Neural progenitor cell (in vitro differentiated cells): ENCODE measurements at regions not wholly inside any gene's neighbourhood (a gene's known extent, or its start where the extent isn't known, plus 50 kb on each side); places are given as distances from the start of the nearest gene placed in this dataset.

Source experiments
- DNase-seq: peaks from one replicate; pipeline ENCODE4 v3.0.0-alpha.2; 2016; ENCODE audit warnings: low spot score
- H2AFZ ChIP-seq: fragments of 200-600 bp; sonication (generic); replicated peaks from 2 replicates; pipeline ENCODE4 v1.6.1; 2016; ENCODE audit warnings: antibody characterized with exemption
- H3F3A ChIP-seq: fragments of 200-600 bp; sonication (generic); 2 replicates; pipeline ENCODE4 v1.6.1; 2016; ENCODE audit warnings: antibody characterized with exemption, low read depth
- H3K27ac ChIP-seq: fragments of 200-600 bp; sonication (generic); 2 replicates; pipeline ENCODE4 v1.5.1; 2016; ENCODE audit warnings: mild to moderate bottlenecking
- H3K27me3 ChIP-seq: fragments of 200-600 bp; sonication (generic); 2 replicates; pipeline ENCODE4 v1.6.1; 2016; ENCODE audit warnings: mild to moderate bottlenecking, moderate library complexity
- H3K36me3 ChIP-seq: fragments of 200-600 bp; sonication (generic); 2 replicates; pipeline ENCODE4 v1.5.1; 2016
- H3K4me1 ChIP-seq: fragments of 200-600 bp; sonication (generic); 2 replicates; pipeline ENCODE4 v1.6.1; 2016; ENCODE audit warnings: mixed run types
- H3K4me2 ChIP-seq: fragments of 200-600 bp; sonication (generic); 2 replicates; pipeline ENCODE4 v1.6.1; 2016
- H3K4me3 ChIP-seq: fragments of 200-600 bp; sonication (generic); 2 replicates; pipeline ENCODE4 v1.5.1; 2016
- H3K79me2 ChIP-seq: fragments of 200-600 bp; sonication (generic); 2 replicates; pipeline ENCODE4 v1.6.1; 2016; ENCODE audit warnings: low read depth
- H3K9ac ChIP-seq: fragments of 200-600 bp; sonication (generic); 2 replicates; pipeline ENCODE4 v1.6.1; 2016
- H3K9me3 ChIP-seq: fragments of 200-600 bp; sonication (generic); 2 replicates; pipeline ENCODE4 v1.5.1; 2016; ENCODE audit warnings: low read depth
- H4K20me1 ChIP-seq: fragments of 200-600 bp; sonication (generic); 2 replicates; pipeline ENCODE4 v1.6.1; 2016; ENCODE audit warnings: low read depth
- H3K27ac Mint-ChIP-seq: 3 replicates; pipeline ENCODE4 v1.8.0; 2021; ENCODE audit warnings: mixed read lengths
- H3K27me3 Mint-ChIP-seq: 2 replicates; pipeline ENCODE4 v1.8.0; 2022; ENCODE audit warnings: low read depth, mild to moderate bottlenecking, inconsistent platforms, moderate library complexity, mixed read lengths; ENCODE audit not compliant: insufficient read depth
- H3K36me3 Mint-ChIP-seq: 3 replicates; pipeline ENCODE4 v1.8.0; 2021; ENCODE audit warnings: mixed read lengths
- H3K4me1 Mint-ChIP-seq: 3 replicates; pipeline ENCODE4 v1.8.0; 2021; ENCODE audit warnings: mixed read lengths
- H3K4me3 Mint-ChIP-seq: 3 replicates; pipeline ENCODE4 v1.8.0; 2021; ENCODE audit warnings: mild to moderate bottlenecking, moderate library complexity, mixed read lengths
- H3K9me3 Mint-ChIP-seq: 3 replicates; pipeline ENCODE4 v1.8.0; 2020; ENCODE audit warnings: mixed read lengths
- EZH2 ChIP-seq: fragments of 200-600 bp; sonication (generic); IDR thresholded peaks from 2 replicates; pipeline ENCODE4 v1.6.1; 2017; ENCODE audit warnings: antibody characterized with exemption, mild to moderate bottlenecking, moderate library complexity
- EZH2phosphoT487 ChIP-seq: fragments of 200-600 bp; sonication (generic); IDR thresholded peaks from 2 replicates; pipeline ENCODE4 v1.6.1; 2017; ENCODE audit warnings: antibody characterized with exemption
- TF ChIP-seq, protein P1 (sequence below): fragments of 200-600 bp; sonication (generic); IDR thresholded peaks from 2 replicates; pipeline ENCODE4 v1.5.1; 2017; ENCODE audit warnings: antibody characterized with exemption, mild to moderate bottlenecking

- H3K27ac Mint-ChIP-seq = no peak overlapping the region
- TF ChIP-seq, protein P1, sequence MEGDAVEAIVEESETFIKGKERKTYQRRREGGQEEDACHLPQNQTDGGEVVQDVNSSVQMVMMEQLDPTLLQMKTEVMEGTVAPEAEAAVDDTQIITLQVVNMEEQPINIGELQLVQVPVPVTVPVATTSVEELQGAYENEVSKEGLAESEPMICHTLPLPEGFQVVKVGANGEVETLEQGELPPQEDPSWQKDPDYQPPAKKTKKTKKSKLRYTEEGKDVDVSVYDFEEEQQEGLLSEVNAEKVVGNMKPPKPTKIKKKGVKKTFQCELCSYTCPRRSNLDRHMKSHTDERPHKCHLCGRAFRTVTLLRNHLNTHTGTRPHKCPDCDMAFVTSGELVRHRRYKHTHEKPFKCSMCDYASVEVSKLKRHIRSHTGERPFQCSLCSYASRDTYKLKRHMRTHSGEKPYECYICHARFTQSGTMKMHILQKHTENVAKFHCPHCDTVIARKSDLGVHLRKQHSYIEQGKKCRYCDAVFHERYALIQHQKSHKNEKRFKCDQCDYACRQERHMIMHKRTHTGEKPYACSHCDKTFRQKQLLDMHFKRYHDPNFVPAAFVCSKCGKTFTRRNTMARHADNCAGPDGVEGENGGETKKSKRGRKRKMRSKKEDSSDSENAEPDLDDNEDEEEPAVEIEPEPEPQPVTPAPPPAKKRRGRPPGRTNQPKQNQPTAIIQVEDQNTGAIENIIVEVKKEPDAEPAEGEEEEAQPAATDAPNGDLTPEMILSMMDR = no peak
- TF ChIP-seq EZH2 = no peak
- H3K27ac ChIP-seq = no peak overlapping the region
Measured at GRCh38 chr6:160926281-160927276, 65.0 kb upstream of the MAP3K4 start.

DNA sequence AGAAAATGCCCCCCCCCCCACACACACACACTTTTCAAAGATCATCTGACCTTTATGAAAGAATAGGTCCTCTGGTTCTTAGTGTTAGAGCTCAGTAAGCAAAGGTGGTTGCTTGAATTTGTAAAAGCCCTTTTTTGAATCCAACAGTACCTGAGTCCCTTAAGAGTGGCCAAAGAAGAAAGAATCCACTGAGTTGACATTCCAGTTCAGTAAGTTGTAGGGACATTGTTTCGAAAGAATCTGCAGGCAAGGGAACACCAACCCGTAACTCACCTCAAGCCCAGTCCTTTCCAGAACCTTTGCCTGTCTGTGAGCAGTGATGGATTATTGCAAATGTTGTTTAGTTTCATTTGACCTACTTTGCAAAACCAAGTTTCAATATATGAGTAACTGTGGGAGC lies 64.2 kb upstream of the MAP3K4 start:
- H3K27me3 ChIP-seq = peaks cover 15% of the 10 kb centered on the region
- no peak overlapping the region for H2AFZ ChIP-seq
- H3K9me3 ChIP-seq = no peaks in the 10 kb centered on the region
- H3K4me1 ChIP-seq = peaks cover 3% of the 10 kb centered on the region
- H3K27ac Mint-ChIP-seq = no peak overlapping the region
- no peaks in the 10 kb centered on the region for H4K20me1 ChIP-seq
- no peaks in the 10 kb centered on the region for H3K79me2 ChIP-seq
- no peak overlapping the region for H3K4me2 ChIP-seq
- no peak for TF ChIP-seq EZH2phosphoT487
- TF ChIP-seq, protein P1 = no peak
- no peak for TF ChIP-seq EZH2
- no peaks in the 10 kb centered on the region for H3K36me3 ChIP-seq
- no peak overlapping the region for H3K4me3 Mint-ChIP-seq
- no peak overlapping the region for H3K27ac ChIP-seq
- peaks cover 2% of the 10 kb centered on the region for H3K27me3 Mint-ChIP-seq
- H3K4me1 Mint-ChIP-seq = peaks cover 2% of the 10 kb centered on the region
- H3K36me3 Mint-ChIP-seq = no peaks in the 10 kb centered on the region
- no peak overlapping the region for H3K4me3 ChIP-seq
- DNase-seq = no peak
- no peak overlapping the region for H3K9ac ChIP-seq
- no peaks in the 10 kb centered on the region for H3F3A ChIP-seq
- H3K9me3 Mint-ChIP-seq = no peaks in the 10 kb centered on the region

More at GRCh38 chr6:160926281-160927276, 65.0 kb upstream of the MAP3K4 start:
- peaks cover 3% of the 10 kb centered on the region for H3K27me3 Mint-ChIP-seq
- peaks cover 6% of the 10 kb centered on the region for H3K27me3 ChIP-seq
- H3K36me3 Mint-ChIP-seq = no peaks in the 10 kb centered on the region
- H3K4me3 ChIP-seq = no peak overlapping the region
- H3K36me3 ChIP-seq = no peaks in the 10 kb centered on the region
- no peaks in the 10 kb centered on the region for H3K79me2 ChIP-seq
- H3K9ac ChIP-seq = no peak overlapping the region
- DNase-seq = no peak
- H3K4me2 ChIP-seq = no peak overlapping the region
- H3K4me1 Mint-ChIP-seq = peaks cover under 1% of the 10 kb centered on the region
- no peak overlapping the region for H2AFZ ChIP-seq
- no peaks in the 10 kb centered on the region for H4K20me1 ChIP-seq
- H3F3A ChIP-seq = no peaks in the 10 kb centered on the region
- peaks cover 1% of the 10 kb centered on the region for H3K9me3 Mint-ChIP-seq
- no peaks in the 10 kb centered on the region for H3K9me3 ChIP-seq
- no peak overlapping the region for H3K4me3 Mint-ChIP-seq
- peaks cover 2% of the 10 kb centered on the region for H3K4me1 ChIP-seq

- no peak overlapping the region for H3K4me2 ChIP-seq
- no peaks in the 10 kb centered on the region for H3K9me3 ChIP-seq
- peaks cover 3% of the 10 kb centered on the region for H3K27me3 Mint-ChIP-seq
- H3F3A ChIP-seq = no peaks in the 10 kb centered on the region
- no peaks in the 10 kb centered on the region for H4K20me1 ChIP-seq
- no peak overlapping the region for H3K9ac ChIP-seq
- no peak for DNase-seq
- H3K36me3 Mint-ChIP-seq = no peaks in the 10 kb centered on the region
- H3K27me3 ChIP-seq = peaks cover 15% of the 10 kb centered on the region
- H3K9me3 Mint-ChIP-seq = no peaks in the 10 kb centered on the region
- no peaks in the 10 kb centered on the region for H3K36me3 ChIP-seq
- no peak overlapping the region for H3K4me3 Mint-ChIP-seq
- H3K79me2 ChIP-seq = no peaks in the 10 kb centered on the region
- no peak overlapping the region for H3K27ac Mint-ChIP-seq
- H3K4me1 Mint-ChIP-seq = peaks cover 2% of the 10 kb centered on the region
- TF ChIP-seq, protein P1 = no peak
- no peak for TF ChIP-seq EZH2
- no peak for TF ChIP-seq EZH2phosphoT487
- H3K4me3 ChIP-seq = no peak overlapping the region
- H3K27ac ChIP-seq = no peak overlapping the region
- peaks cover 3% of the 10 kb centered on the region for H3K4me1 ChIP-seq
- no peak overlapping the region for H2AFZ ChIP-seq
Measured at GRCh38 chr6:160929361-160929760, 62.2 kb upstream of the MAP3K4 start.
